Parathyroid adenoma (tissue), 2 donors: ENCODE measurements at regions not wholly inside any gene's neighbourhood (a gene's known extent, or its start where the extent isn't known, plus 50 kb on each side); places are given as distances from the start of the nearest gene placed in this dataset.

ENCODE experiments used
- H2AFZ ChIP-seq: fragments of 300-600 bp; sonication (generic); one replicate; pipeline ENCODE4 v1.7.0; 2017; ENCODE audit warnings: antibody characterized with exemption, mild to moderate bottlenecking
- H3K27ac ChIP-seq: fragments of 300-600 bp; sonication (generic); one replicate; pipeline ENCODE4 v1.7.0; 2017
- H3K27me3 ChIP-seq: fragments of 300-600 bp; sonication (generic); one replicate; pipeline ENCODE4 v1.7.0; 2017; ENCODE audit warnings: low read length; ENCODE audit not compliant: control insufficient read depth, insufficient read depth
- H3K36me3 ChIP-seq: fragments of 300-600 bp; sonication (generic); one replicate; pipeline ENCODE4 v1.7.0; 2017; ENCODE audit warnings: low read length; ENCODE audit not compliant: control insufficient read depth, insufficient read depth
- H3K4me1 ChIP-seq: fragments of 300-600 bp; sonication (generic); one replicate; pipeline ENCODE4 v1.7.0; 2017; ENCODE audit warnings: control low read depth
- H3K4me2 ChIP-seq: fragments of 300-600 bp; sonication (generic); one replicate; pipeline ENCODE4 v1.7.0; 2017; ENCODE audit warnings: low read length
- H3K4me3 ChIP-seq: fragments of 300-600 bp; sonication (generic); one replicate; pipeline ENCODE4 v1.7.0; 2017; ENCODE audit warnings: low read depth, low read length
- H3K79me2 ChIP-seq: fragments of 300-600 bp; sonication (generic); one replicate; pipeline ENCODE4 v1.7.0; 2017; ENCODE audit warnings: control low read depth
- H3K9ac ChIP-seq: fragments of 300-600 bp; sonication (generic); one replicate; pipeline ENCODE4 v1.7.0; 2017; ENCODE audit warnings: mild to moderate bottlenecking
- H3K9me3 ChIP-seq: fragments of 300-600 bp; sonication (generic); one replicate; pipeline ENCODE4 v1.7.0; 2017; ENCODE audit warnings: low read length; ENCODE audit not compliant: control insufficient read depth
- TF ChIP-seq, protein P1 (sequence below): fragments of 300-600 bp; sonication (generic); IDR thresholded peaks from one replicate; pipeline ENCODE4 v1.7.0; 2017; ENCODE audit warnings: antibody characterized with exemption, mild to moderate bottlenecking
- donor health status: primary hyperparathyroidism.

- no peak overlapping the region for H3K9ac ChIP-seq
- no peaks in the 10 kb centered on the region for H3K27me3 ChIP-seq
- TF ChIP-seq, protein P1, sequence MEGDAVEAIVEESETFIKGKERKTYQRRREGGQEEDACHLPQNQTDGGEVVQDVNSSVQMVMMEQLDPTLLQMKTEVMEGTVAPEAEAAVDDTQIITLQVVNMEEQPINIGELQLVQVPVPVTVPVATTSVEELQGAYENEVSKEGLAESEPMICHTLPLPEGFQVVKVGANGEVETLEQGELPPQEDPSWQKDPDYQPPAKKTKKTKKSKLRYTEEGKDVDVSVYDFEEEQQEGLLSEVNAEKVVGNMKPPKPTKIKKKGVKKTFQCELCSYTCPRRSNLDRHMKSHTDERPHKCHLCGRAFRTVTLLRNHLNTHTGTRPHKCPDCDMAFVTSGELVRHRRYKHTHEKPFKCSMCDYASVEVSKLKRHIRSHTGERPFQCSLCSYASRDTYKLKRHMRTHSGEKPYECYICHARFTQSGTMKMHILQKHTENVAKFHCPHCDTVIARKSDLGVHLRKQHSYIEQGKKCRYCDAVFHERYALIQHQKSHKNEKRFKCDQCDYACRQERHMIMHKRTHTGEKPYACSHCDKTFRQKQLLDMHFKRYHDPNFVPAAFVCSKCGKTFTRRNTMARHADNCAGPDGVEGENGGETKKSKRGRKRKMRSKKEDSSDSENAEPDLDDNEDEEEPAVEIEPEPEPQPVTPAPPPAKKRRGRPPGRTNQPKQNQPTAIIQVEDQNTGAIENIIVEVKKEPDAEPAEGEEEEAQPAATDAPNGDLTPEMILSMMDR: no peak
- H2AFZ ChIP-seq: no peak overlapping the region
- no peak overlapping the region for H3K27ac ChIP-seq
- H3K36me3 ChIP-seq: no peaks in the 10 kb centered on the region
- peaks cover 4% of the 10 kb centered on the region for H3K9me3 ChIP-seq
- H3K4me2 ChIP-seq: no peak overlapping the region
- no peak overlapping the region for H3K4me3 ChIP-seq
- H3K4me1 ChIP-seq: no peaks in the 10 kb centered on the region
- no peaks in the 10 kb centered on the region for H3K79me2 ChIP-seq
Measured at GRCh38 chr17:79672496-79672895, 58.2 kb upstream of the ENPP7 start.

- H3K9me3 ChIP-seq: peaks cover 4% of the 10 kb centered on the region
- no peak overlapping the region for H3K9ac ChIP-seq
- TF ChIP-seq, protein P1: no peak
- H2AFZ ChIP-seq: no peak overlapping the region
- no peaks in the 10 kb centered on the region for H3K36me3 ChIP-seq
- H3K4me3 ChIP-seq: no peak overlapping the region
- H3K27ac ChIP-seq: no peak overlapping the region
- no peaks in the 10 kb centered on the region for H3K4me1 ChIP-seq
- no peaks in the 10 kb centered on the region for H3K27me3 ChIP-seq
- H3K79me2 ChIP-seq: no peaks in the 10 kb centered on the region
- no peak overlapping the region for H3K4me2 ChIP-seq
Measured at GRCh38 chr17:79671085-79671694, 59.6 kb upstream of the ENPP7 start.

- Histone ChIP-seq H3K4me3 (no peak overlapping the region), H3K27ac (no peak overlapping the region), H3K27me3 (no peaks in the 10 kb centered on the region), H3K9me3 (peaks cover 4% of the 10 kb centered on the region), H3K79me2 (no peaks in the 10 kb centered on the region), H3K9ac (no peak overlapping the region), H2AFZ (no peak overlapping the region), H3K4me2 (no peak overlapping the region), H3K36me3 (no peaks in the 10 kb centered on the region), H3K4me1 (no peaks in the 10 kb centered on the region)
- TF ChIP-seq, protein P1: no peak
Measured at GRCh38 chr17:79670537-79671084, 59.8 kb upstream of the RBFOX3 start.

DNA sequence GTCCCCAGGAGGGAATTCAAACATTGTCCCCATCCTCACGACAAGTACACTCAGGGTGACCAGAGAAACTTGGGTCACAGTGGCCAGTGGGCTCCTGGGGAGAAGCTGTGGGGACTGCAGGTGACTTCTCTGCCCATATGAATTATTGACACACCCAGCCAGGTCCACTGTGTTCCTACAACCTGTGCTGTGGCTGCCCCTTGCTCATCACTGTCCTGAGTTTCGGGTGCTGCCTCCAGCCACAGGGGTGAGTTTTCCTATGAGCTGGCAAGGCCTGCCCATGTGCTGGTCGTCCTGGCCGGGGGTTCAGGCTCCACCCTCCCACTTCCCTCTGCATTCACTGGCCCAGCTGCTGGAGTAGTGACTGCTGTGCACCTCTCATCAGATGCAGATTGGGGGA, 59.0 kb upstream of the RBFOX3 start:
- Histone ChIP-seq H3K27ac (no peak overlapping the region), H3K79me2 (no peaks in the 10 kb centered on the region), H3K4me1 (peaks cover 7% of the 10 kb centered on the region), H2AFZ (no peak overlapping the region), H3K4me2 (no peak overlapping the region), H3K4me3 (no peak overlapping the region), H3K36me3 (no peaks in the 10 kb centered on the region), H3K9me3 (peaks cover 4% of the 10 kb centered on the region), H3K27me3 (no peaks in the 10 kb centered on the region), H3K9ac (no peak overlapping the region)
- TF ChIP-seq, protein P1: no peak
